ENCODE measurements at regions not wholly inside any gene's neighbourhood (a gene's known extent, or its start where the extent isn't known, plus 50 kb on each side); places are given as distances from the start of the nearest gene placed in this dataset.

DNA sequence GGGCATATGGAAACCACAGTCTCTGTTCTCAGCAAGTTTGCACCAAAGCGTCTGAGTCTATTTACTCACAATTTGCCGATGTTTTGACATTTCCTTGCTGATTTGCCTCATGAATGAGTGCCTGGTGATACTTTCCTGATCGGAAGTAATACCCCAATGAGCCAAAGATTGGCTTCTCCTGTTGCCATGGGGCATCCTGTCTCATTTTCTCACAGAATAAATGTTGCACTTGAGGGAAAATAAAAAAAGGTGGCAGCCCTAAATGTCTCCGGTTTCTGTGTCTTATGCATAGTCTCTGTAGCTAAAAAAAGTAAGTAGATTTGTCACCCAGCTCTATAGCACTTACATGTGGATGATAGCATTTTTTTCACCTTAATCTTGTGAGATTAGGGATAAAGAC lies 73.7 kb upstream of the CADPS start:
- TF ChIP-seq ZC3H10 (CRISPR knock-in tag; IDR thresholded peaks at IDR 0.05) = no peak
- TF ChIP-seq, protein P1, sequence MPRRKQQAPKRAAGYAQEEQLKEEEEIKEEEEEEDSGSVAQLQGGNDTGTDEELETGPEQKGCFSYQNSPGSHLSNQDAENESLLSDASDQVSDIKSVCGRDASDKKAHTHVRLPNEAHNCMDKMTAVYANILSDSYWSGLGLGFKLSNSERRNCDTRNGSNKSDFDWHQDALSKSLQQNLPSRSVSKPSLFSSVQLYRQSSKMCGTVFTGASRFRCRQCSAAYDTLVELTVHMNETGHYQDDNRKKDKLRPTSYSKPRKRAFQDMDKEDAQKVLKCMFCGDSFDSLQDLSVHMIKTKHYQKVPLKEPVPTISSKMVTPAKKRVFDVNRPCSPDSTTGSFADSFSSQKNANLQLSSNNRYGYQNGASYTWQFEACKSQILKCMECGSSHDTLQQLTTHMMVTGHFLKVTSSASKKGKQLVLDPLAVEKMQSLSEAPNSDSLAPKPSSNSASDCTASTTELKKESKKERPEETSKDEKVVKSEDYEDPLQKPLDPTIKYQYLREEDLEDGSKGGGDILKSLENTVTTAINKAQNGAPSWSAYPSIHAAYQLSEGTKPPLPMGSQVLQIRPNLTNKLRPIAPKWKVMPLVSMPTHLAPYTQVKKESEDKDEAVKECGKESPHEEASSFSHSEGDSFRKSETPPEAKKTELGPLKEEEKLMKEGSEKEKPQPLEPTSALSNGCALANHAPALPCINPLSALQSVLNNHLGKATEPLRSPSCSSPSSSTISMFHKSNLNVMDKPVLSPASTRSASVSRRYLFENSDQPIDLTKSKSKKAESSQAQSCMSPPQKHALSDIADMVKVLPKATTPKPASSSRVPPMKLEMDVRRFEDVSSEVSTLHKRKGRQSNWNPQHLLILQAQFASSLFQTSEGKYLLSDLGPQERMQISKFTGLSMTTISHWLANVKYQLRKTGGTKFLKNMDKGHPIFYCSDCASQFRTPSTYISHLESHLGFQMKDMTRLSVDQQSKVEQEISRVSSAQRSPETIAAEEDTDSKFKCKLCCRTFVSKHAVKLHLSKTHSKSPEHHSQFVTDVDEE (CRISPR knock-in tag; IDR thresholded peaks at IDR 0.05) = no peak
- TF ChIP-seq ZNF8 (CRISPR knock-in tag; IDR thresholded peaks at IDR 0.05) = no peak
- TF ChIP-seq, protein P2, sequence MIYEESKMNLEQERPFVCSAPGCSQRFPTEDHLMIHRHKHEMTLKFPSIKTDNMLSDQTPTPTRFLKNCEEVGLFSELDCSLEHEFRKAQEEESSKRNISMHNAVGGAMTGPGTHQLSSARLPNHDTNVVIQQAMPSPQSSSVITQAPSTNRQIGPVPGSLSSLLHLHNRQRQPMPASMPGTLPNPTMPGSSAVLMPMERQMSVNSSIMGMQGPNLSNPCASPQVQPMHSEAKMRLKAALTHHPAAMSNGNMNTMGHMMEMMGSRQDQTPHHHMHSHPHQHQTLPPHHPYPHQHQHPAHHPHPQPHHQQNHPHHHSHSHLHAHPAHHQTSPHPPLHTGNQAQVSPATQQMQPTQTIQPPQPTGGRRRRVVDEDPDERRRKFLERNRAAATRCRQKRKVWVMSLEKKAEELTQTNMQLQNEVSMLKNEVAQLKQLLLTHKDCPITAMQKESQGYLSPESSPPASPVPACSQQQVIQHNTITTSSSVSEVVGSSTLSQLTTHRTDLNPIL (CRISPR knock-in tag; IDR thresholded peaks at IDR 0.05; ENCODE audit: low read depth) = no peak
- no peak for TF ChIP-seq PPARA (CRISPR knock-in tag; IDR thresholded peaks at IDR 0.05; ENCODE audit: borderline replicate concordance)
- TF ChIP-seq ARNTL (CRISPR knock-in tag; IDR thresholded peaks at IDR 0.05; ENCODE audit: borderline replicate concordance, low read depth) = no peak
- TF ChIP-seq, protein P3, sequence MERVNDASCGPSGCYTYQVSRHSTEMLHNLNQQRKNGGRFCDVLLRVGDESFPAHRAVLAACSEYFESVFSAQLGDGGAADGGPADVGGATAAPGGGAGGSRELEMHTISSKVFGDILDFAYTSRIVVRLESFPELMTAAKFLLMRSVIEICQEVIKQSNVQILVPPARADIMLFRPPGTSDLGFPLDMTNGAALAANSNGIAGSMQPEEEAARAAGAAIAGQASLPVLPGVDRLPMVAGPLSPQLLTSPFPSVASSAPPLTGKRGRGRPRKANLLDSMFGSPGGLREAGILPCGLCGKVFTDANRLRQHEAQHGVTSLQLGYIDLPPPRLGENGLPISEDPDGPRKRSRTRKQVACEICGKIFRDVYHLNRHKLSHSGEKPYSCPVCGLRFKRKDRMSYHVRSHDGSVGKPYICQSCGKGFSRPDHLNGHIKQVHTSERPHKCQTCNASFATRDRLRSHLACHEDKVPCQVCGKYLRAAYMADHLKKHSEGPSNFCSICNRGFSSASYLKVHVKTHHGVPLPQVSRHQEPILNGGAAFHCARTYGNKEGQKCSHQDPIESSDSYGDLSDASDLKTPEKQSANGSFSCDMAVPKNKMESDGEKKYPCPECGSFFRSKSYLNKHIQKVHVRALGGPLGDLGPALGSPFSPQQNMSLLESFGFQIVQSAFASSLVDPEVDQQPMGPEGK (CRISPR knock-in tag; IDR thresholded peaks at IDR 0.05; ENCODE audit: borderline replicate concordance) = no peak
- no peak for TF ChIP-seq ZNF70 (CRISPR knock-in tag; IDR thresholded peaks at IDR 0.05)
- TF ChIP-seq, protein P4, sequence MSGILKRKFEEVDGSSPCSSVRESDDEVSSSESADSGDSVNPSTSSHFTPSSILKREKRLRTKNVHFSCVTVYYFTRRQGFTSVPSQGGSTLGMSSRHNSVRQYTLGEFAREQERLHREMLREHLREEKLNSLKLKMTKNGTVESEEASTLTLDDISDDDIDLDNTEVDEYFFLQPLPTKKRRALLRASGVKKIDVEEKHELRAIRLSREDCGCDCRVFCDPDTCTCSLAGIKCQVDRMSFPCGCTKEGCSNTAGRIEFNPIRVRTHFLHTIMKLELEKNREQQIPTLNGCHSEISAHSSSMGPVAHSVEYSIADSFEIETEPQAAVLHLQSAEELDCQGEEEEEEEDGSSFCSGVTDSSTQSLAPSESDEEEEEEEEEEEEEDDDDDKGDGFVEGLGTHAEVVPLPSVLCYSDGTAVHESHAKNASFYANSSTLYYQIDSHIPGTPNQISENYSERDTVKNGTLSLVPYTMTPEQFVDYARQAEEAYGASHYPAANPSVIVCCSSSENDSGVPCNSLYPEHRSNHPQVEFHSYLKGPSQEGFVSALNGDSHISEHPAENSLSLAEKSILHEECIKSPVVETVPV (CRISPR knock-in tag; IDR thresholded peaks at IDR 0.05) = no peak
- no peak for TF ChIP-seq OSR1 (CRISPR knock-in tag; IDR thresholded peaks at IDR 0.05)
- no peak for TF ChIP-seq ZFP3 (CRISPR knock-in tag; IDR thresholded peaks at IDR 0.05)
- no peak for TF ChIP-seq GLIS3 (CRISPR knock-in tag; IDR thresholded peaks at IDR 0.05)
- no peak for TF ChIP-seq TOX (CRISPR knock-in tag; IDR thresholded peaks at IDR 0.05; ENCODE audit: borderline replicate concordance)
- TF ChIP-seq ISL1 (CRISPR knock-in tag; IDR thresholded peaks at IDR 0.05) = no peak
- TF ChIP-seq SNAI2 (CRISPR knock-in tag; IDR thresholded peaks at IDR 0.05) = no peak
- no peak for TF ChIP-seq RARB (CRISPR knock-in tag; IDR thresholded peaks at IDR 0.05)
- TF ChIP-seq TCF4 (CRISPR knock-in tag; IDR thresholded peaks at IDR 0.05; ENCODE audit: borderline replicate concordance) = no peak
- TF ChIP-seq ZFP30 (CRISPR knock-in tag; IDR thresholded peaks at IDR 0.05) = no peak
- TF ChIP-seq CSDC2 (CRISPR knock-in tag; IDR thresholded peaks at IDR 0.05) = no peak
- no peak for TF ChIP-seq ZNF565 (CRISPR knock-in tag; conservative IDR thresholded peaks at IDR 0.05; ENCODE audit: low read depth)
- no peak for ATAC-seq

DNA sequence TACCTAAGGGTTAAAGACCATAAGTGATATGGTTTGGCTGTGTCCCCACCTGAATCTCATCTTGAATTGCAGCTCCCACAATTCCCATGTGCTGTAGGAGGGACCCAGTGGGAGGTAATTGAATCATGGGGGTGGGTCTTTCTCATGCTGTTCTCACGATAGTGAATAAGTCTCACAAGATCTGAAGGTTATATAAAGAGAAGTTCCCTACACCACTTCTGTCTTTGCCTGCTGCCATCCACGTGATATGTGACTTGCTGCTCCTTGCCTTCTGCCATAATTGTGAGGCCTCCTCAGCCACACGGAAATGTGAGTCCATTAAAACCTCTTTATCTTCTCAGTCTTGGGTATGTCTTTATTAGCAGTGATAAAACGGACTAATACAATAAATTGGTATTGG lies 75.0 kb upstream of the CADPS start:
- no peak for TF ChIP-seq RARB (CRISPR knock-in tag; IDR thresholded peaks at IDR 0.05)
- no peak for TF ChIP-seq PPARA (CRISPR knock-in tag; IDR thresholded peaks at IDR 0.05; ENCODE audit: borderline replicate concordance)
- TF ChIP-seq, protein P4 (CRISPR knock-in tag; IDR thresholded peaks at IDR 0.05) = no peak
- TF ChIP-seq ARNTL (CRISPR knock-in tag; IDR thresholded peaks at IDR 0.05; ENCODE audit: borderline replicate concordance, low read depth) = no peak
- TF ChIP-seq OSR1 (CRISPR knock-in tag; IDR thresholded peaks at IDR 0.05) = no peak
- TF ChIP-seq ISL1 (CRISPR knock-in tag; IDR thresholded peaks at IDR 0.05) = no peak
- TF ChIP-seq ZC3H10 (CRISPR knock-in tag; IDR thresholded peaks at IDR 0.05) = no peak
- TF ChIP-seq SNAI2 (CRISPR knock-in tag; IDR thresholded peaks at IDR 0.05) = no peak
- TF ChIP-seq TCF4 (CRISPR knock-in tag; IDR thresholded peaks at IDR 0.05; ENCODE audit: borderline replicate concordance) = no peak
- TF ChIP-seq, protein P2 (CRISPR knock-in tag; IDR thresholded peaks at IDR 0.05; ENCODE audit: low read depth) = no peak
- no peak for TF ChIP-seq TOX (CRISPR knock-in tag; IDR thresholded peaks at IDR 0.05; ENCODE audit: borderline replicate concordance)
- TF ChIP-seq ZFP30 (CRISPR knock-in tag; IDR thresholded peaks at IDR 0.05) = no peak
- no peak for TF ChIP-seq ZNF8 (CRISPR knock-in tag; IDR thresholded peaks at IDR 0.05)
- no peak for TF ChIP-seq CSDC2 (CRISPR knock-in tag; IDR thresholded peaks at IDR 0.05)
- TF ChIP-seq ZNF565 (CRISPR knock-in tag; conservative IDR thresholded peaks at IDR 0.05; ENCODE audit: low read depth) = no peak
- TF ChIP-seq, protein P3 (CRISPR knock-in tag; IDR thresholded peaks at IDR 0.05; ENCODE audit: borderline replicate concordance) = no peak
- ATAC-seq = no peak
